ENCODE measurements at regions not wholly inside any gene's neighbourhood (a gene's known extent, or its start where the extent isn't known, plus 50 kb on each side); places are given as distances from the start of the nearest gene placed in this dataset.
"Not testable (repeated sequence)": the region's sequence is repeated elsewhere in the genome, so short reads cannot be mapped to it uniquely, and the experiment has no call there.

- DNase-seq = no peak
Measured at GRCh38 chr13:53408847-53409568, 380.4 kb downstream of the OLFM4 start.

- peak in 2 of 3 experiments; percentile 74 to 94 for DNase-seq
Measured at GRCh38 chr13:53411463-53411862, 382.9 kb downstream of the OLFM4 start.

GRCh38 chr13:53415135-53415534, 386.5 kb downstream of the OLFM4 start:
- DNase-seq = no peak

- no peak for DNase-seq
Measured at GRCh38 chr13:53417601-53418000, 389.0 kb downstream of the OLFM4 start.

GRCh38 chr13:53422415-53422814, 393.8 kb downstream of the OLFM4 start:
- no peak for DNase-seq

- DNase-seq = no peak
Measured at GRCh38 chr13:53436396-53436795, 407.8 kb downstream of the OLFM4 start.

- no peak for DNase-seq
Measured at GRCh38 chr13:53439439-53440225, 411.0 kb downstream of the OLFM4 start.

GRCh38 chr13:53442979-53443378, 414.4 kb downstream of the OLFM4 start:
- no peak for DNase-seq

- DNase-seq = no peak
Measured at GRCh38 chr13:53445686-53446085, 417.1 kb downstream of the OLFM4 start.

- no peak for DNase-seq
Measured at GRCh38 chr13:53447456-53447855, 418.8 kb downstream of the OLFM4 start.

GRCh38 chr13:53447863-53448262, 419.2 kb downstream of the OLFM4 start:
- DNase-seq = no peak

- not testable (repeated sequence) for DNase-seq
Measured at GRCh38 chr13:53452263-53452808, 423.7 kb downstream of the OLFM4 start.

GRCh38 chr13:53460796-53461195, 432.2 kb downstream of the OLFM4 start:
- peak in 1 of 3 experiments; percentile 37 for DNase-seq

GRCh38 chr13:53463106-53463505, 434.5 kb downstream of the OLFM4 start:
- no peak for DNase-seq

- DNase-seq = no peak
Measured at GRCh38 chr13:53466576-53466975, 438.0 kb downstream of the OLFM4 start.

- DNase-seq = no peak
Measured at GRCh38 chr13:53473397-53473796, 444.8 kb downstream of the OLFM4 start.

- no peak for DNase-seq
Measured at GRCh38 chr13:53474878-53475277, 446.3 kb downstream of the OLFM4 start.

- peak in 1 of 3 experiments; percentile 31 for DNase-seq
Measured at GRCh38 chr13:53490752-53491151, 462.1 kb downstream of the OLFM4 start.

- DNase-seq = no peak
Measured at GRCh38 chr13:53494406-53494805, 465.8 kb downstream of the OLFM4 start.

- DNase-seq = peak in 2 of 3 experiments; percentile 75 to 95
Measured at GRCh38 chr13:53499576-53500133, 471.0 kb downstream of the OLFM4 start.

- DNase-seq = no peak
Measured at GRCh38 chr13:53501387-53501786, 472.8 kb downstream of the OLFM4 start.

- DNase-seq = no peak
Measured at GRCh38 chr13:53507741-53508140, 479.1 kb downstream of the OLFM4 start.

GRCh38 chr13:53512635-53513034, 484.0 kb downstream of the OLFM4 start:
- no peak for DNase-seq

- DNase-seq = peak in 1 of 3 experiments; percentile 31
Measured at GRCh38 chr13:53513226-53513625, 484.6 kb downstream of the OLFM4 start.

Measured in NCI-H1417 (cell line).